DOHH2 (cell line): ENCODE measurements at regions not wholly inside any gene's neighbourhood (a gene's known extent, or its start where the extent isn't known, plus 50 kb on each side); places are given as distances from the start of the nearest gene placed in this dataset.

Experiments
- H3F3A ChIP-seq: fragments of 200-600 bp; sonication (generic), shearing (Covaris generic); 2 replicates; pipeline ENCODE4 v1.6.0; 2016; ENCODE audit warnings: antibody characterized with exemption, mild to moderate bottlenecking; ENCODE audit not compliant: control insufficient read depth, insufficient read depth
- H3K27ac ChIP-seq: fragments of 200-600 bp; sonication (generic); 2 replicates; pipeline ENCODE4 v1.5.1; 2014; ENCODE audit warnings: low read depth, mild to moderate bottlenecking, low read length, moderate library complexity
- H3K27me3 ChIP-seq: fragments of 200-600 bp; sonication (generic); 2 replicates; pipeline ENCODE4 v1.6.1; 2014; ENCODE audit warnings: mild to moderate bottlenecking, low read length, mixed read lengths; ENCODE audit not compliant: control insufficient read depth
- H3K36me3 ChIP-seq: fragments of 200-600 bp; sonication (generic); 2 replicates; pipeline ENCODE4 v1.6.1; 2014; ENCODE audit warnings: mild to moderate bottlenecking, low read length, moderate library complexity, mixed read lengths; ENCODE audit not compliant: control insufficient read depth
- H3K4me1 ChIP-seq: fragments of 200-600 bp; sonication (generic); 2 replicates; pipeline ENCODE4 v1.6.1; 2014; ENCODE audit warnings: mild to moderate bottlenecking, low read length, mixed read lengths; ENCODE audit not compliant: control insufficient read depth
- H3K4me2 ChIP-seq: fragments of 200-600 bp; sonication (generic); 2 replicates; pipeline ENCODE4 v1.6.0; 2014; ENCODE audit warnings: mild to moderate bottlenecking, low read length, moderate library complexity
- H3K4me3 ChIP-seq: fragments of 200-600 bp; sonication (generic); 2 replicates; pipeline ENCODE4 v1.5.1; 2014; ENCODE audit warnings: mild to moderate bottlenecking, low read length, mixed read lengths
- H3K79me2 ChIP-seq: fragments of 200-600 bp; sonication (generic); 2 replicates; pipeline ENCODE4 v1.6.1; 2014; ENCODE audit warnings: mild to moderate bottlenecking, low read length, mixed read lengths; ENCODE audit not compliant: control insufficient read depth
- H3K9me2 ChIP-seq: fragments of 200-600 bp; sonication (generic); replicated peaks from 2 replicates; pipeline ENCODE4 v1.6.1; 2014; ENCODE audit warnings: mild to moderate bottlenecking, low read length, mixed read lengths; ENCODE audit not compliant: control insufficient read depth
- H3K9me3 ChIP-seq: fragments of 200-600 bp; sonication (generic); 2 replicates; pipeline ENCODE4 v1.6.1; 2014; ENCODE audit warnings: antibody characterized with exemption, low read length, mixed read lengths; ENCODE audit not compliant: control insufficient read depth, insufficient read depth
- H4K20me1 ChIP-seq: fragments of 200-600 bp; sonication (generic); 2 replicates; pipeline ENCODE4 v1.6.0; 2014; ENCODE audit warnings: low read depth, mild to moderate bottlenecking, antibody characterized with exemption, low read length, moderate library complexity; ENCODE audit not compliant: control insufficient read depth, insufficient read depth
- EZH2phosphoT487 ChIP-seq: fragments of 200-600 bp; sonication (generic); IDR thresholded peaks from 2 replicates; pipeline ENCODE4 v1.6.1; 2017; ENCODE audit warnings: borderline replicate concordance, mild to moderate bottlenecking, antibody characterized with exemption, low read length, moderate library complexity, mixed read lengths
- TF ChIP-seq, protein P1 (sequence below): fragments of 200-600 bp; sonication (generic); IDR thresholded peaks from one replicate; pipeline ENCODE4 v1.5.1; 2014; ENCODE audit warnings: antibody characterized with exemption, mild to moderate bottlenecking, low read depth, low read length; ENCODE audit not compliant: poor library complexity, severe bottlenecking

DNA sequence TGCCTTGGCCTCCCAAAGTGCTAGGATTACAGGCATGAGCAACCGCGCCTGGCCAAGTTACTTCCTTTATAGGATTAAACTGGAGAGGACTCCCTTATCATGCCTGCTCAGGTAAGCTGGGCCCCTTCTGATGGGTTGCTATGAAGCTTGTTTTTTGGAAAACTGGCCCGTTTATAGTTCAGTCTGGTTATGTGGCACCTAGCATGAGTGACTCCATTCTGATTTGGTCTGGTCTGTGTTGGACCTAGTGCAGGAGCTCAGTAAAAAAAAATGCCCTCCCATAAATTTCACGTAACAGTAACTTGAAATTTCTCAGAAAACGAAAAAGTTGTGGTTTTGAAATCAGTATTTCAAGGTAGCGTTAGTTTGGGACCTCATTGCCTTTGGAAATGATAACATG, 448.4 kb downstream of the HACE1 start:
- H3K4me2 ChIP-seq, result no peak overlapping the region
- no peak overlapping the region for H3K4me3 ChIP-seq
- no peak overlapping the region for H3K27ac ChIP-seq
- no peaks in the 10 kb centered on the region for H3K27me3 ChIP-seq
- TF ChIP-seq, protein P1, sequence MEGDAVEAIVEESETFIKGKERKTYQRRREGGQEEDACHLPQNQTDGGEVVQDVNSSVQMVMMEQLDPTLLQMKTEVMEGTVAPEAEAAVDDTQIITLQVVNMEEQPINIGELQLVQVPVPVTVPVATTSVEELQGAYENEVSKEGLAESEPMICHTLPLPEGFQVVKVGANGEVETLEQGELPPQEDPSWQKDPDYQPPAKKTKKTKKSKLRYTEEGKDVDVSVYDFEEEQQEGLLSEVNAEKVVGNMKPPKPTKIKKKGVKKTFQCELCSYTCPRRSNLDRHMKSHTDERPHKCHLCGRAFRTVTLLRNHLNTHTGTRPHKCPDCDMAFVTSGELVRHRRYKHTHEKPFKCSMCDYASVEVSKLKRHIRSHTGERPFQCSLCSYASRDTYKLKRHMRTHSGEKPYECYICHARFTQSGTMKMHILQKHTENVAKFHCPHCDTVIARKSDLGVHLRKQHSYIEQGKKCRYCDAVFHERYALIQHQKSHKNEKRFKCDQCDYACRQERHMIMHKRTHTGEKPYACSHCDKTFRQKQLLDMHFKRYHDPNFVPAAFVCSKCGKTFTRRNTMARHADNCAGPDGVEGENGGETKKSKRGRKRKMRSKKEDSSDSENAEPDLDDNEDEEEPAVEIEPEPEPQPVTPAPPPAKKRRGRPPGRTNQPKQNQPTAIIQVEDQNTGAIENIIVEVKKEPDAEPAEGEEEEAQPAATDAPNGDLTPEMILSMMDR, result no peak
- TF ChIP-seq EZH2phosphoT487, result no peak
- no peaks in the 10 kb centered on the region for H3F3A ChIP-seq
- no peaks in the 10 kb centered on the region for H3K4me1 ChIP-seq
- H4K20me1 ChIP-seq, result no peaks in the 10 kb centered on the region
- H3K36me3 ChIP-seq, result no peaks in the 10 kb centered on the region
- no peaks in the 10 kb centered on the region for H3K79me2 ChIP-seq
- no peaks in the 10 kb centered on the region for H3K9me3 ChIP-seq
- H3K9me2 ChIP-seq, result no peaks in the 10 kb centered on the region

DNA sequence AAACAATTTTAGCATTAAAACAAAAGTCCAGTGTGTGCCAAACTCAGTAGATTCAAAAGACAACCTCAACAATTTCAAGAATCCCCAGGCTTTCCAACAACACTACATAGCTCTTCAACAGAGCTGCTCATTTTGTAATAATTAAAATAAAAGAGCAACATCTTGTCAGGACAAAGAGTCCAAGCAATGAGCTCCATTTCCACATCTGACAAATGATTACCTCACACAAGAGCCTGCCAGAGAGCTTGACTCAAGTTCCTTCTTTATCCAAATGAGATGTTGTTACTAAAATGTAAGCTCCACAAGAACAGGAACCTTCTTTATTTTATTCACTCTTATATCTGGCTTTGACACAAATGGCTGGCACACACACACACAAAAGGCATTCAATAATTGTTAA, 449.8 kb downstream of the HACE1 start:
- H3K9me3 ChIP-seq, result no peaks in the 10 kb centered on the region
- TF ChIP-seq, protein P1, result no peak
- TF ChIP-seq EZH2phosphoT487, result no peak
- H3F3A ChIP-seq, result no peaks in the 10 kb centered on the region
- H3K27me3 ChIP-seq, result no peaks in the 10 kb centered on the region
- H3K4me3 ChIP-seq, result no peak overlapping the region
- no peaks in the 10 kb centered on the region for H3K79me2 ChIP-seq
- no peak overlapping the region for H3K27ac ChIP-seq
- no peaks in the 10 kb centered on the region for H3K4me1 ChIP-seq
- no peaks in the 10 kb centered on the region for H3K36me3 ChIP-seq
- no peak overlapping the region for H3K4me2 ChIP-seq
- no peaks in the 10 kb centered on the region for H4K20me1 ChIP-seq
- H3K9me2 ChIP-seq, result no peaks in the 10 kb centered on the region

DNA sequence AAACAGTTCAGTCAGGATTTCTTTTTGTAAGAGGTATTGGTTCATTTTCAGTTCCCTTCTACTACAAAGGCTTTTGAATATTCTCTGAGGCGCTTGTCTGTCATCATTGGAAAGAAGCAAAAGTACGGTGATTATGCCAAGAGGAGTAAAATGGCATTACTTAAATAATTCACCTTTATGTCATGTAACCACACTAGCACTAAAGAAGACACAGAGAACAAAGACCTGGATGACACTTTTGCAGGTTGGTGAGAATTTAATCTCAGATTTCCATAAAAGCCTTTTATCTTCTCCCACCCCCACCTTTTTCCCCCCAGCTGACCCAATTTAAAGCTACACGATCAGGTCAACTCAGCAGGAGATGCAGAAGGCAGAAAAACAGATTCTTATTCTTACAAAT, 451.8 kb downstream of the HACE1 start:
- H3F3A ChIP-seq, result no peaks in the 10 kb centered on the region
- no peaks in the 10 kb centered on the region for H3K36me3 ChIP-seq
- no peaks in the 10 kb centered on the region for H3K9me3 ChIP-seq
- H4K20me1 ChIP-seq, result no peaks in the 10 kb centered on the region
- H3K4me2 ChIP-seq, result no peak overlapping the region
- TF ChIP-seq EZH2phosphoT487, result no peak
- TF ChIP-seq, protein P1, result no peak
- H3K79me2 ChIP-seq, result no peaks in the 10 kb centered on the region
- H3K9me2 ChIP-seq, result no peaks in the 10 kb centered on the region
- no peaks in the 10 kb centered on the region for H3K4me1 ChIP-seq
- H3K27me3 ChIP-seq, result no peaks in the 10 kb centered on the region
- H3K4me3 ChIP-seq, result no peak overlapping the region
- H3K27ac ChIP-seq, result no peak overlapping the region

DNA sequence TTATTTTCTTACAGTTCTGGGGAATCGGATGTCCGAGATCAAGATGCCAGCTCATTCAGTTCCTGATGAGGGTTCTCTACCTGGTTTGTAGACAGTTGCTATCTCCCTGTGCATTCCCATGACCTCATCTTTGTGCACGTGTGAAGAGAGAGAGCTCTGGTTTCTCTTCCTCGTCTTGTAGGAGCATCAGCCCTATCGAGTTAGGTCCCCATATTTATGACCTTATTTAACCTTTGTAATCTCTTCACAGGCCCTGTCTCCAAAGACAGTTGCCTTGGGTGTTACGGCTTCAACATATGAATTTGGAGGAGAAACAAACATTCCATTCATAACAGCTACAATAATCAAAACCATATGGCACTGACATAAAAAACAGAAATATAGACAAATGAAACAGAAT, 455.3 kb downstream of the HACE1 start:
- Histone ChIP-seq H3K4me3 (no peak overlapping the region), H3K9me3 (no peaks in the 10 kb centered on the region), H3K27me3 (no peaks in the 10 kb centered on the region), H3K4me1 (no peaks in the 10 kb centered on the region), H3F3A (no peaks in the 10 kb centered on the region), H3K79me2 (no peaks in the 10 kb centered on the region), H3K4me2 (no peak overlapping the region), H3K27ac (no peak overlapping the region), H3K36me3 (no peaks in the 10 kb centered on the region), H3K9me2 (no peaks in the 10 kb centered on the region), H4K20me1 (no peaks in the 10 kb centered on the region)
- TF ChIP-seq, protein P1, result no peak
- TF ChIP-seq EZH2phosphoT487, result no peak
